Loucy (cell line): ENCODE measurements at regions not wholly inside any gene's neighbourhood (a gene's known extent, or its start where the extent isn't known, plus 50 kb on each side); places are given as distances from the start of the nearest gene placed in this dataset.
A peak's percentile ranks its signal among the peaks of the same experiment; 100 is the strongest.

ENCODE experiments used
- H2AFZ ChIP-seq: fragments of 200-600 bp; sonication (generic); 2 replicates; pipeline ENCODE4 v1.6.0; 2016; ENCODE audit warnings: antibody characterized with exemption, mild to moderate bottlenecking, low read length, moderate library complexity
- H3F3A ChIP-seq: fragments of 200-600 bp; 2 replicates; pipeline ENCODE4 v1.6.0; 2016; ENCODE audit warnings: antibody characterized with exemption, low read depth, mild to moderate bottlenecking
- H3K27me3 ChIP-seq: fragments of 200-600 bp; sonication (generic); 2 replicates; pipeline ENCODE4 v1.6.1; 2014; ENCODE audit warnings: low read length, mild to moderate bottlenecking; ENCODE audit not compliant: insufficient read depth, poor library complexity, severe bottlenecking
- H3K36me3 ChIP-seq: fragments of 200-600 bp; sonication (generic); 2 replicates; pipeline ENCODE4 v1.6.1; 2016; ENCODE audit warnings: low read length; ENCODE audit not compliant: insufficient read depth
- H3K4me1 ChIP-seq: fragments of 200-600 bp; sonication (generic); 2 replicates; pipeline ENCODE4 v1.5.1; 2014; ENCODE audit warnings: low read length, mild to moderate bottlenecking; ENCODE audit not compliant: insufficient read depth, poor library complexity, severe bottlenecking
- H3K4me2 ChIP-seq: fragments of 200-600 bp; sonication (generic); 2 replicates; pipeline ENCODE4 v1.6.0; 2014; ENCODE audit warnings: antibody characterized with exemption, low read length, low read depth, mild to moderate bottlenecking; ENCODE audit not compliant: poor library complexity, severe bottlenecking
- H3K4me3 ChIP-seq: fragments of 200-600 bp; sonication (generic); 2 replicates; pipeline ENCODE4 v1.5.1; 2014; ENCODE audit warnings: low read length, mild to moderate bottlenecking, mixed read lengths; ENCODE audit not compliant: poor library complexity, severe bottlenecking
- H3K79me2 ChIP-seq: fragments of 200-600 bp; sonication (generic); 2 replicates; pipeline ENCODE4 v1.6.1; 2014; ENCODE audit warnings: low read length; ENCODE audit not compliant: insufficient read depth
- H3K9ac ChIP-seq: fragments of 200-600 bp; sonication (generic); 2 replicates; pipeline ENCODE4 v1.6.0; 2014; ENCODE audit warnings: mild to moderate bottlenecking, low read depth, low read length, moderate library complexity; ENCODE audit not compliant: poor library complexity, severe bottlenecking
- H3K9me2 ChIP-seq: fragments of 200-600 bp; sonication (generic); replicated peaks from 2 replicates; pipeline ENCODE4 v1.6.1; 2016; ENCODE audit warnings: low read depth, low read length, mixed read lengths
- H3K9me3 ChIP-seq: fragments of 200-600 bp; sonication (generic); 2 replicates; pipeline ENCODE4 v1.6.1; 2014; ENCODE audit warnings: mild to moderate bottlenecking, antibody characterized with exemption, low read length, low read depth; ENCODE audit not compliant: insufficient read depth
- H4K20me1 ChIP-seq: fragments of 200-600 bp; sonication (generic); 2 replicates; pipeline ENCODE4 v1.6.0; 2014; ENCODE audit warnings: antibody characterized with exemption, low read length, mild to moderate bottlenecking; ENCODE audit not compliant: insufficient read depth, poor library complexity, severe bottlenecking
- CTCF ChIP-seq: fragments of 200-600 bp; sonication (generic); conservative IDR thresholded peaks from 2 replicates; pipeline ENCODE4 v1.5.1; 2014; ENCODE audit warnings: mild to moderate bottlenecking, antibody characterized with exemption, low read length
- EZH2phosphoT487 ChIP-seq: fragments of 200-600 bp; IDR thresholded peaks from 2 replicates; pipeline ENCODE4 v1.6.1; 2018; ENCODE audit warnings: antibody characterized with exemption, mild to moderate bottlenecking, moderate library complexity, borderline replicate concordance

GRCh38 chr18:11398625-11399024, 210.8 kb upstream of the SLC35G4 start:
- Histone ChIP-seq H3K4me3 (no peak overlapping the region), H2AFZ (no peak overlapping the region), H3K79me2 (no peaks in the 10 kb centered on the region), H4K20me1 (no peaks in the 10 kb centered on the region), H3K9me3 (no peaks in the 10 kb centered on the region), H3K4me1 (no peaks in the 10 kb centered on the region), H3K27me3 (no peaks in the 10 kb centered on the region), H3F3A (no peaks in the 10 kb centered on the region), H3K36me3 (no peaks in the 10 kb centered on the region), H3K9me2 (no peaks in the 10 kb centered on the region), H3K4me2 (no peak overlapping the region), H3K9ac (no peak overlapping the region)
- TF ChIP-seq EZH2phosphoT487 (no peak), CTCF (peak; percentile 28; the same call in 1 of the 2 replicates)

- Histone ChIP-seq H3K9ac (no peak overlapping the region), H3K4me1 (no peaks in the 10 kb centered on the region), H3K4me3 (no peak overlapping the region), H4K20me1 (no peaks in the 10 kb centered on the region), H3F3A (no peaks in the 10 kb centered on the region), H3K9me2 (no peaks in the 10 kb centered on the region), H3K36me3 (no peaks in the 10 kb centered on the region), H2AFZ (no peak overlapping the region), H3K79me2 (no peaks in the 10 kb centered on the region), H3K27me3 (no peaks in the 10 kb centered on the region), H3K9me3 (no peaks in the 10 kb centered on the region), H3K4me2 (no peak overlapping the region)
- no peak for TF ChIP-seq CTCF
- no peak for TF ChIP-seq EZH2phosphoT487
Observed at GRCh38 chr18:11392980-11393885, 216.2 kb upstream of the SLC35G4 start.

- no peaks in the 10 kb centered on the region for H3K36me3 ChIP-seq
- H3K9ac ChIP-seq, result no peak overlapping the region
- H2AFZ ChIP-seq, result no peak overlapping the region
- TF ChIP-seq EZH2phosphoT487 (no peak), CTCF (no peak)
- H3F3A ChIP-seq, result no peaks in the 10 kb centered on the region
- no peaks in the 10 kb centered on the region for H3K27me3 ChIP-seq
- no peak overlapping the region for H3K4me3 ChIP-seq
- no peaks in the 10 kb centered on the region for H4K20me1 ChIP-seq
- H3K4me2 ChIP-seq, result no peak overlapping the region
- H3K4me1 ChIP-seq, result no peaks in the 10 kb centered on the region
- H3K9me3 ChIP-seq, result no peaks in the 10 kb centered on the region
- no peaks in the 10 kb centered on the region for H3K79me2 ChIP-seq
- no peaks in the 10 kb centered on the region for H3K9me2 ChIP-seq
Observed at GRCh38 chr18:11392292-11392691, 217.1 kb upstream of the SLC35G4 start.
